GM12878 (cell line): ENCODE measurements at regions not wholly inside any gene's neighbourhood (a gene's known extent, or its start where the extent isn't known, plus 50 kb on each side); places are given as distances from the start of the nearest gene placed in this dataset.

Experiments
- ATAC-seq: fragments of 200-7000 bp; cut with Tn5 transposase; 3 replicates; pipeline ENCODE4 v1.9.1; 2020; ENCODE audit warnings: mild to moderate bottlenecking, moderate library complexity
- BruUV-seq: library from RNA; stranded (reverse); fragments of 400-500 nt; replicated peaks from 2 replicates; lab custom pipeline; 2021; lab: Mats Ljungman, UMichigan
- CTCF ChIA-PET: fragments of 300-600 bp; sonication (Branson Sonifier 250); formaldehyde crosslinking; extraction: SDS; loops from one replicate; lab custom pipeline; 2021; ENCODE audit warnings: inconsistent platforms; lab: Yijun Ruan, JAX
- POLR2A ChIA-PET: fragments of 350-600 bp; formaldehyde crosslinking; extraction: SDS; loops from one replicate; lab custom pipeline; 2021; ENCODE audit warnings: inconsistent platforms; lab: Charles Lee
- RAD21 ChIA-PET: fragments of 300-600 bp; sonication (Branson Sonifier 250); formaldehyde crosslinking; loops from one replicate; lab custom pipeline; 2023; ENCODE audit warnings: antibody characterized with exemption; ENCODE audit not compliant: unreplicated experiment; lab: Charles Lee
- SMC1A ChIA-PET: fragments of 300-600 bp; sonication (Branson Sonifier 250); formaldehyde crosslinking; loops from one replicate; lab custom pipeline; 2023; ENCODE audit not compliant: unreplicated experiment, uncharacterized antibody; lab: Charles Lee
- DNase-seq: peaks from one replicate; pipeline ENCODE4 v3.0.0-alpha.2; 2011; ENCODE audit warnings: low read depth, low spot score
- FAIRE-seq: peaks from 3 replicates; lab custom pipeline; 2011; peaks lifted over from hg19 to GRCh38; lab: Jason Lieb, UNC
- H2AFZ ChIP-seq: 2 replicates; pipeline ENCODE4 v1.6.0; 2011; ENCODE audit warnings: low read depth, low read length, control low read depth; ENCODE audit not compliant: control insufficient read depth
- H3K27ac ChIP-seq: 2 replicates; pipeline ENCODE4 v1.5.1; 2011; ENCODE audit warnings: control low read depth; ENCODE audit not compliant: control insufficient read depth, insufficient read depth
- H3K27me3 ChIP-seq, 2 experiments: replicated peaks in 1 of 2; 2 replicates each; pipeline versions ENCODE4 v1.6.0 to v1.6.1; 2011; ENCODE audit warnings: low read length in 1 of 2; ENCODE audit not compliant: control insufficient read depth in 2 of 2, insufficient read depth in 2 of 2
- H3K36me3 ChIP-seq, 2 experiments: 2 replicates each; pipeline ENCODE4 v1.5.1; 2011; ENCODE audit warnings: low read length in 1 of 2; ENCODE audit not compliant: control insufficient read depth in 2 of 2, insufficient read depth in 2 of 2
- H3K4me1 ChIP-seq: 2 replicates; pipeline ENCODE4 v1.6.1; 2011; ENCODE audit warnings: mild to moderate bottlenecking, low read length, moderate library complexity, mixed read lengths; ENCODE audit not compliant: control insufficient read depth, insufficient read depth
- H3K4me2 ChIP-seq: 2 replicates; pipeline ENCODE4 v1.6.0; 2011; ENCODE audit warnings: control low read depth; ENCODE audit not compliant: control insufficient read depth, insufficient read depth
- H3K4me3 ChIP-seq: fragments of 200-600 bp; sonication (generic); 2 replicates; pipeline ENCODE4 v1.5.1; 2016
- H3K79me2 ChIP-seq: 2 replicates; pipeline ENCODE4 v1.6.0; 2011; ENCODE audit warnings: low read length; ENCODE audit not compliant: control insufficient read depth, insufficient read depth
- H3K9ac ChIP-seq: 2 replicates; pipeline ENCODE4 v1.8.0; 2011; ENCODE audit warnings: low read length, control low read depth, mixed read lengths; ENCODE audit not compliant: control insufficient read depth, insufficient read depth
- H3K9me3 ChIP-seq: replicated peaks from 3 replicates; pipeline ENCODE4 v1.5.1; 2011; ENCODE audit warnings: mild to moderate bottlenecking, low read length; ENCODE audit not compliant: control insufficient read depth, insufficient read depth
- H4K20me1 ChIP-seq: 2 replicates; pipeline ENCODE4 v1.6.0; 2011; ENCODE audit not compliant: control insufficient read depth, insufficient read depth
- BMI1 ChIP-seq: fragments of 450-650 bp; IDR thresholded peaks from 2 replicates; pipeline ENCODE4 v1.6.1; 2016; ENCODE audit warnings: mild to moderate bottlenecking, moderate library complexity, borderline replicate concordance
- EGR1 ChIP-seq, 2 experiments: IDR thresholded peaks; 1 replicate in 1 of 2; 2 replicates in 1 of 2; pipeline ENCODE4 v1.6.1; 2011 to 2012; ENCODE audit warnings: low read depth in 2 of 2, low read length in 2 of 2, borderline replicate concordance in 1 of 2, mild to moderate bottlenecking in 1 of 2, moderate library complexity in 1 of 2
- HSF1 ChIP-seq: fragments of 150-350 bp; IDR thresholded peaks from 2 replicates; pipeline ENCODE4 v1.6.1; 2014; ENCODE audit warnings: mild to moderate bottlenecking, low read depth, low read length
- MYC ChIP-seq: IDR thresholded peaks from 2 replicates; pipeline ENCODE4 v1.6.1; 2011; ENCODE audit warnings: mild to moderate bottlenecking, low read length, moderate library complexity, inconsistent platforms; ENCODE audit not compliant: insufficient read depth, insufficient replicate concordance, insufficient read length, severe bottlenecking
- NR2C1 ChIP-seq: fragments of 450-650 bp; IDR thresholded peaks from 2 replicates; pipeline ENCODE4 v1.6.1; 2017; ENCODE audit warnings: antibody characterized with exemption, mild to moderate bottlenecking, moderate library complexity
- RB1 ChIP-seq: fragments of 450-650 bp; formaldehyde crosslinking; IDR thresholded peaks from 2 replicates; pipeline ENCODE4 v1.6.1; 2017; ENCODE audit warnings: mild to moderate bottlenecking, borderline replicate concordance
- RCOR1 ChIP-seq: conservative IDR thresholded peaks from 2 replicates; pipeline ENCODE4 v1.6.1; 2012; ENCODE audit warnings: low read depth, low read length, improper control_type of control experiment
- SP1 ChIP-seq: IDR thresholded peaks from one replicate; pipeline ENCODE4 v1.6.1; 2011; ENCODE audit warnings: low read depth, low read length
- SRF ChIP-seq, 2 experiments: IDR thresholded peaks; 2 replicates each; pipeline ENCODE4 v1.6.1; 2011; ENCODE audit warnings: low read depth in 2 of 2, low read length in 2 of 2, mild to moderate bottlenecking in 1 of 2, moderate library complexity in 1 of 2
- STAT3 ChIP-seq: IDR thresholded peaks from 2 replicates; pipeline ENCODE4 v1.6.1; 2011; ENCODE audit warnings: low read depth, low read length, improper control_type of control experiment
- ZNF687 ChIP-seq: fragments of 450-650 bp; IDR thresholded peaks from 2 replicates; pipeline ENCODE4 v1.6.1; 2017; ENCODE audit warnings: mild to moderate bottlenecking, moderate library complexity
- WGBS: methylation state at CpG from one replicate; pipeline ENCODE4 v1.1.6; 2016; ENCODE audit warnings: low lambda C conversion rate; ENCODE audit not compliant: insufficient replicate concordance, insufficient coverage; ENCODE audit errors: missing lambda C conversion rate; 5-methylcytosine and 5-hydroxymethylcytosine counted together
- in situ Hi-C: fragments of 300-500 bp; cut with MboI; formaldehyde crosslinking; loops from 9 replicates; pipeline ENCODE4 v1.14.3; 2018; ENCODE audit warnings: mixed read lengths
- intact Hi-C: fragments of 100-400 bp; cut with micrococcal nuclease; formaldehyde crosslinking; loops from one replicate; pipeline ENCODE4 v1.14.2; 2022; ENCODE audit not compliant: unreplicated experiment

GRCh38 chr4:66225539-66225938 is 555.2 kb upstream of the EPHA5 start (continued):
- TF ChIP-seq HSF1 (no peak), ZNF687 (no peak), RB1 (no peak), MYC (no peak), NR2C1 (no peak), SP1 (no peak)

- ChIA-PET RAD21 (no interaction called here), SMC1A (interaction anchor here (1.1 kb wide), 1 partner anchor 14 kb away, joined by 3 read pairs; no protein-coding TSS in a partner anchor), POLR2A (no interaction called here), CTCF (no interaction called here)
- intact Hi-C loops = no loop called here
- ATAC-seq (no peak), FAIRE-seq (no peak), DNase-seq (no peak)
- H3K27me3 ChIP-seq = no peaks in the 10 kb centered on the region
- TF ChIP-seq EGR1 (IDR thresholded peaks at IDR 0.05; ENCODE audit: borderline replicate concordance in 1 of 2, low read depth in 2 of 2, low read length in 2 of 2) (no peak), SP1 (no peak), SRF (IDR thresholded peaks at IDR 0.05; ENCODE audit: low read depth in 2 of 2, low read length in 2 of 2) (no peak), RCOR1 (no peak), BMI1 (no peak), STAT3 (no peak)
- H3K27ac ChIP-seq = no peak overlapping the region
- H4K20me1 ChIP-seq = no peaks in the 10 kb centered on the region
- 31% methylated on average over 9 of the region's 9 CpGs for WGBS
- H3K36me3 ChIP-seq = no peaks in the 10 kb centered on the region
- no peak overlapping the region for H2AFZ ChIP-seq
- no peak overlapping the region for H3K4me2 ChIP-seq
- H3K9me3 ChIP-seq = no peaks in the 10 kb centered on the region
- H3K4me3 ChIP-seq = no peak overlapping the region
- in situ Hi-C loops = no loop called here
- no peak overlapping the region for H3K9ac ChIP-seq
- H3K79me2 ChIP-seq = no peaks in the 10 kb centered on the region
- no peaks in the 10 kb centered on the region for H3K4me1 ChIP-seq
- BruUV-seq = no TSS peak
These were observed 552.9 kb upstream of the EPHA5 start for GRCh38 chr4:66223068-66223703.
